GM23338 (cell line): ENCODE measurements at regions not wholly inside any gene's neighbourhood (a gene's known extent, or its start where the extent isn't known, plus 50 kb on each side); places are given as distances from the start of the nearest gene placed in this dataset.

Experiments
- ATAC-seq: fragments of 200-7000 bp; cut with Tn5 transposase; 3 replicates; pipeline ENCODE4 v1.9.1; 2020
- DNase-seq: peaks from one replicate; pipeline ENCODE4 v3.0.0-alpha.2; 2015; ENCODE audit warnings: low spot score
- H2AFZ ChIP-seq: fragments of 200-600 bp; sonication (generic); 2 replicates; pipeline ENCODE4 v1.8.0; 2016; ENCODE audit warnings: antibody characterized with exemption, mild to moderate bottlenecking, moderate library complexity
- H3F3A ChIP-seq: fragments of 200-600 bp; sonication (generic); replicated peaks from 2 replicates; pipeline ENCODE4 v1.8.0; 2017; ENCODE audit warnings: antibody characterized with exemption, mixed run types, low read depth
- H3K27ac ChIP-seq: fragments of 200-600 bp; sonication (generic); 2 replicates; pipeline ENCODE4 v1.6.1; 2016; ENCODE audit warnings: low read depth
- H3K27me3 ChIP-seq: fragments of 200-600 bp; sonication (generic); 2 replicates; pipeline ENCODE4 v1.8.0; 2016; ENCODE audit warnings: mild to moderate bottlenecking, mixed run types, moderate library complexity; ENCODE audit not compliant: insufficient read depth
- H3K36me3 ChIP-seq: fragments of 200-600 bp; sonication (generic); 2 replicates; pipeline ENCODE4 v1.8.0; 2016; ENCODE audit warnings: mild to moderate bottlenecking; ENCODE audit not compliant: insufficient read depth
- H3K4me1 ChIP-seq: fragments of 200-600 bp; sonication (generic); 2 replicates; pipeline ENCODE4 v1.8.0; 2016; ENCODE audit warnings: mild to moderate bottlenecking, moderate library complexity; ENCODE audit not compliant: insufficient read depth
- H3K4me2 ChIP-seq: fragments of 200-600 bp; sonication (generic); 2 replicates; pipeline ENCODE4 v1.7.1; 2017; ENCODE audit warnings: mixed run types
- H3K4me3 ChIP-seq: fragments of 200-600 bp; sonication (generic); 2 replicates; pipeline ENCODE4 v1.6.1; 2016; ENCODE audit warnings: mixed run types
- H3K79me2 ChIP-seq: fragments of 200-600 bp; sonication (generic); replicated peaks from 2 replicates; pipeline ENCODE4 v1.8.0; 2017; ENCODE audit warnings: mild to moderate bottlenecking; ENCODE audit not compliant: insufficient read depth
- H3K9me2 ChIP-seq: fragments of 200-600 bp; sonication (generic); 2 replicates; pipeline ENCODE4 v1.8.0; 2017; ENCODE audit not compliant: insufficient read depth
- H4K20me1 ChIP-seq: fragments of 200-600 bp; sonication (generic); replicated peaks from 2 replicates; pipeline ENCODE4 v1.8.0; 2017; ENCODE audit warnings: mild to moderate bottlenecking; ENCODE audit not compliant: insufficient read depth
- H3K27ac Mint-ChIP-seq: 2 replicates; pipeline ENCODE4 v1.8.0; 2020; ENCODE audit warnings: inconsistent platforms, mild to moderate bottlenecking, moderate library complexity, mixed read lengths
- H3K27me3 Mint-ChIP-seq: 3 replicates; pipeline ENCODE4 v1.8.0; 2022; ENCODE audit warnings: low read depth, mild to moderate bottlenecking, moderate library complexity, mixed read lengths, inconsistent platforms; ENCODE audit not compliant: insufficient read depth, poor library complexity
- H3K36me3 Mint-ChIP-seq: 3 replicates; pipeline ENCODE4 v1.8.0; 2021; ENCODE audit warnings: low read depth, mild to moderate bottlenecking, inconsistent platforms, moderate library complexity, mixed read lengths
- H3K4me1 Mint-ChIP-seq: 3 replicates; pipeline ENCODE4 v1.8.0; 2020; ENCODE audit warnings: mild to moderate bottlenecking, inconsistent platforms, mixed read lengths
- H3K4me3 Mint-ChIP-seq: 3 replicates; pipeline ENCODE4 v1.8.0; 2021; ENCODE audit warnings: moderate library complexity, mild to moderate bottlenecking, inconsistent platforms, mixed read lengths
- H3K9me3 Mint-ChIP-seq: 3 replicates; pipeline ENCODE4 v1.8.0; 2020; ENCODE audit warnings: moderate library complexity, mild to moderate bottlenecking, inconsistent platforms, mixed read lengths
- CTCF ChIP-seq, 2 experiments: fragments of 200-600 bp in 1 of 2; sonication (generic) in 1 of 2; conservative IDR thresholded peaks; 2 replicates each; pipeline versions ENCODE4 v1.5.1 to v1.6.1; 2016 to 2017; ENCODE audit warnings: antibody characterized with exemption in 2 of 2, low read depth in 2 of 2, mild to moderate bottlenecking in 2 of 2, moderate library complexity in 1 of 2
- ETS1 ChIP-seq: IDR thresholded peaks from 2 replicates; pipeline ENCODE4 v1.6.1; 2016; ENCODE audit warnings: antibody characterized with exemption
- NANOG ChIP-seq: IDR thresholded peaks from 2 replicates; pipeline ENCODE4 v1.6.1; 2016; ENCODE audit warnings: antibody characterized with exemption, borderline replicate concordance

- no peak overlapping the region for H3K4me2 ChIP-seq
- no peak overlapping the region for H3K4me3 Mint-ChIP-seq
- peaks cover 5% of the 10 kb centered on the region; the same call in 1 of the 2 replicates for H3K9me2 ChIP-seq
- peaks cover 6% of the 10 kb centered on the region; the same call in 1 of the 2 replicates for H3K4me1 ChIP-seq
- H3K36me3 Mint-ChIP-seq = peaks cover 12% of the 10 kb centered on the region; the same call in 2 of the 3 replicates
- no peaks in the 10 kb centered on the region for H3K79me2 ChIP-seq
- no peak overlapping the region for H3K27ac ChIP-seq
- no peaks in the 10 kb centered on the region for H3F3A ChIP-seq
- no peak for DNase-seq
- no peaks in the 10 kb centered on the region for H3K4me1 Mint-ChIP-seq
- no peaks in the 10 kb centered on the region for H3K27me3 ChIP-seq
- no peaks in the 10 kb centered on the region for H3K27me3 Mint-ChIP-seq
- H3K9me3 Mint-ChIP-seq = peaks cover 15% of the 10 kb centered on the region
- H3K36me3 ChIP-seq = no peaks in the 10 kb centered on the region
- H2AFZ ChIP-seq = no peak overlapping the region
- H3K27ac Mint-ChIP-seq = no peak overlapping the region
- H4K20me1 ChIP-seq = no peaks in the 10 kb centered on the region
- ATAC-seq = no peak
- TF ChIP-seq ETS1 = no peak
- no peak overlapping the region for H3K4me3 ChIP-seq
Observed at GRCh38 chr10:112875476-112876267, 74.4 kb upstream of the TCF7L2 start.

- Histone ChIP-seq H3K4me1 (peaks cover 5% of the 10 kb centered on the region; the same call in 1 of the 2 replicates), H3K4me3 (no peak overlapping the region), H2AFZ (no peak overlapping the region), H3K27me3 (0 out of 2 replicates have a peak, but pooled peaks cover 1% of the 10 kb centered on the region), H3K4me2 (no peak overlapping the region), H3K79me2 (no peaks in the 10 kb centered on the region), H3K36me3 (no peaks in the 10 kb centered on the region), H3K27ac (no peak overlapping the region), H3K9me2 (peaks cover 11% of the 10 kb centered on the region), H4K20me1 (no peaks in the 10 kb centered on the region), H3F3A (no peaks in the 10 kb centered on the region)
- TF ChIP-seq NANOG (no peak), CTCF (conservative IDR thresholded peaks at IDR 0.05; ENCODE audit: low read depth in 2 of 2) (no peak)
- peaks cover 6% of the 10 kb centered on the region; the same call in 2 of the 3 replicates for H3K9me3 Mint-ChIP-seq
- H3K27ac Mint-ChIP-seq = no peak overlapping the region
- DNase-seq (no peak), ATAC-seq (no peak)
- no peaks in the 10 kb centered on the region for H3K27me3 Mint-ChIP-seq
- H3K36me3 Mint-ChIP-seq = no peaks in the 10 kb centered on the region; the same call in 2 of the 3 replicates
- peaks cover 6% of the 10 kb centered on the region; the same call in 2 of the 3 replicates for H3K4me1 Mint-ChIP-seq
- no peak overlapping the region for H3K4me3 Mint-ChIP-seq
Observed at GRCh38 chr10:112880633-112881530, 69.2 kb upstream of the TCF7L2 start.
